IMR-90 (cell line): ENCODE measurements at regions not wholly inside any gene's neighbourhood (a gene's known extent, or its start where the extent isn't known, plus 50 kb on each side); places are given as distances from the start of the nearest gene placed in this dataset.

ENCODE experiments used
- BHLHE40 ChIP-seq: fragments of 150-350 bp; IDR thresholded peaks from 2 replicates; pipeline ENCODE4 v1.6.1; 2016; ENCODE audit warnings: mild to moderate bottlenecking, low read depth, low read length
- CEBPB ChIP-seq: IDR thresholded peaks from 2 replicates; pipeline ENCODE4 v1.6.1; 2012; ENCODE audit warnings: low read depth, low read length, improper control_type of control experiment
- CTCF ChIP-seq: conservative IDR thresholded peaks from 2 replicates; pipeline ENCODE4 v1.5.1; 2012; ENCODE audit warnings: mild to moderate bottlenecking, low read depth, low read length, improper control_type of control experiment
- FOS ChIP-seq: fragments of 150-350 bp; IDR thresholded peaks from 2 replicates; pipeline ENCODE4 v1.6.1; 2016; ENCODE audit warnings: low read depth, low read length
- MAFK ChIP-seq: IDR thresholded peaks from 2 replicates; pipeline ENCODE4 v1.6.1; 2012; ENCODE audit warnings: low read depth, low read length, improper control_type of control experiment
- MXI1 ChIP-seq: IDR thresholded peaks from 2 replicates; pipeline ENCODE4 v1.6.1; 2012; ENCODE audit warnings: low read depth, mild to moderate bottlenecking, low read length, moderate library complexity, borderline replicate concordance
- POLR2A ChIP-seq: IDR thresholded peaks from 2 replicates; pipeline ENCODE4 v1.6.1; 2012; ENCODE audit warnings: mild to moderate bottlenecking, low read depth, low read length
- RAD21 ChIP-seq: IDR thresholded peaks from 2 replicates; pipeline ENCODE4 v1.6.1; 2012; ENCODE audit warnings: low read length, improper control_type of control experiment
- RFX5 ChIP-seq: IDR thresholded peaks from 2 replicates; pipeline ENCODE4 v1.8.0; 2012; ENCODE audit warnings: low read depth, mild to moderate bottlenecking, low read length, moderate library complexity
- SMC3 ChIP-seq: fragments of 150-350 bp; IDR thresholded peaks from 2 replicates; pipeline ENCODE4 v1.6.1; 2016; ENCODE audit warnings: low read depth, mild to moderate bottlenecking, antibody characterized with exemption, low read length, moderate library complexity

GRCh38 chr12:107339487-107339886, 246.1 kb upstream of the CRY1 start:
- no peak for TF ChIP-seq POLR2A
- TF ChIP-seq CTCF = no peak
- TF ChIP-seq MXI1 = no peak
- no peak for TF ChIP-seq CEBPB
- no peak for TF ChIP-seq SMC3
- TF ChIP-seq RFX5 = no peak
- TF ChIP-seq BHLHE40 = no peak
- TF ChIP-seq RAD21 = no peak
- no peak for TF ChIP-seq FOS
- no peak for TF ChIP-seq MAFK
